H9 (cell line): ENCODE measurements at regions not wholly inside any gene's neighbourhood (a gene's known extent, or its start where the extent isn't known, plus 50 kb on each side); places are given as distances from the start of the nearest gene placed in this dataset.
A peak's percentile ranks its signal among the peaks of the same experiment; 100 is the strongest.

ENCODE experiments used
- DNase-seq: peaks from one replicate; pipeline ENCODE4 v3.0.0-alpha.2; 2017
- H2AFZ ChIP-seq: one replicate; pipeline ENCODE4 v1.6.1; 2013; ENCODE audit warnings: mild to moderate bottlenecking, low read length, control low read depth, moderate library complexity
- H2AK5ac ChIP-seq: 2 replicates; pipeline ENCODE4 v1.6.1; 2013; ENCODE audit warnings: low read length, control low read depth, mixed read lengths; ENCODE audit not compliant: insufficient read length
- H2BK120ac ChIP-seq: one replicate; pipeline ENCODE4 v1.6.1; 2013; ENCODE audit warnings: low read depth, mild to moderate bottlenecking, low read length, control low read depth, inconsistent platforms; ENCODE audit not compliant: poor library complexity, severe bottlenecking
- H2BK12ac ChIP-seq: 2 replicates; pipeline ENCODE4 v1.6.1; 2013; ENCODE audit warnings: low read length, control low read depth, mixed read lengths, low read depth; ENCODE audit not compliant: insufficient read length
- H2BK15ac ChIP-seq: 2 replicates; pipeline ENCODE4 v1.6.1; 2013; ENCODE audit warnings: low read depth, low read length, control low read depth
- H2BK20ac ChIP-seq: one replicate; pipeline ENCODE4 v1.6.1; 2013; ENCODE audit warnings: low read depth, mild to moderate bottlenecking, low read length, control low read depth, inconsistent platforms; ENCODE audit not compliant: poor library complexity, severe bottlenecking
- H2BK5ac ChIP-seq: 2 replicates; pipeline ENCODE4 v1.6.1; 2013; ENCODE audit warnings: low read length, control low read depth, mixed read lengths; ENCODE audit not compliant: insufficient read length
- H3K14ac ChIP-seq: 2 replicates; pipeline ENCODE4 v1.6.1; 2013; ENCODE audit warnings: low read length, control low read depth; ENCODE audit not compliant: insufficient read depth
- H3K18ac ChIP-seq: 2 replicates; pipeline ENCODE4 v1.6.1; 2013; ENCODE audit warnings: low read depth, mild to moderate bottlenecking, mixed read lengths, low read length, control low read depth; ENCODE audit not compliant: insufficient read length
- H3K23ac ChIP-seq: 2 replicates; pipeline ENCODE4 v1.6.1; 2013; ENCODE audit warnings: low read length, control low read depth, mixed read lengths, low read depth; ENCODE audit not compliant: insufficient read length
- H3K23me2 ChIP-seq: 2 replicates; pipeline ENCODE4 v1.6.1; 2013; ENCODE audit warnings: low read depth, mild to moderate bottlenecking, mixed read lengths, low read length, control low read depth; ENCODE audit not compliant: insufficient read length, poor library complexity, severe bottlenecking
- H3K27ac ChIP-seq: 2 replicates; pipeline ENCODE4 v1.5.1; 2013; ENCODE audit warnings: low read length, control low read depth, mixed read lengths, low read depth; ENCODE audit not compliant: insufficient read length
- H3K27me3 ChIP-seq: 2 replicates; pipeline ENCODE4 v1.6.1; 2013; ENCODE audit warnings: low read length, control low read depth, inconsistent platforms; ENCODE audit not compliant: insufficient read depth
- H3K4ac ChIP-seq: 2 replicates; pipeline ENCODE4 v1.6.1; 2013; ENCODE audit warnings: low read depth, mild to moderate bottlenecking, control low read depth, inconsistent platforms, low read length, moderate library complexity
- H3K4me1 ChIP-seq: 2 replicates; pipeline ENCODE4 v1.6.1; 2013; ENCODE audit warnings: low read length, control low read depth, inconsistent platforms; ENCODE audit not compliant: insufficient read depth
- H3K4me2 ChIP-seq: 2 replicates; pipeline ENCODE4 v1.6.1; 2013; ENCODE audit warnings: low read length, control low read depth, mixed read lengths; ENCODE audit not compliant: insufficient read length, insufficient read depth
- H3K56ac ChIP-seq: 2 replicates; pipeline ENCODE4 v1.6.1; 2013; ENCODE audit warnings: low read depth, mild to moderate bottlenecking, mixed read lengths, low read length, control low read depth; ENCODE audit not compliant: insufficient read length
- H3K79me1 ChIP-seq: 2 replicates; pipeline ENCODE4 v1.6.1; 2013; ENCODE audit warnings: low read depth, mild to moderate bottlenecking, moderate library complexity, low read length, control low read depth, inconsistent platforms; ENCODE audit not compliant: insufficient read depth, poor library complexity, severe bottlenecking
- H3K79me2 ChIP-seq: 2 replicates; pipeline ENCODE4 v1.6.1; 2013; ENCODE audit warnings: low read length, control low read depth, inconsistent platforms; ENCODE audit not compliant: insufficient read depth
- H3K9ac ChIP-seq: 2 replicates; pipeline ENCODE4 v1.6.1; 2013; ENCODE audit warnings: low read length, control low read depth, mixed read lengths; ENCODE audit not compliant: insufficient read length; ENCODE audit errors: extremely low read depth
- H3K9me3 ChIP-seq: one replicate; pipeline ENCODE4 v1.6.1; 2013; ENCODE audit warnings: low read depth, low read length, inconsistent platforms; ENCODE audit not compliant: control insufficient read depth
- H3T11ph ChIP-seq: one replicate; pipeline ENCODE4 v1.6.1; 2013; ENCODE audit warnings: mild to moderate bottlenecking, low read length, control low read depth, inconsistent platforms
- H4K20me1 ChIP-seq: one replicate; pipeline ENCODE4 v1.6.1; 2013; ENCODE audit not compliant: control insufficient read depth, insufficient read length, insufficient read depth
- H4K5ac ChIP-seq: 2 replicates; pipeline ENCODE4 v1.6.1; 2013; ENCODE audit warnings: low read depth, mild to moderate bottlenecking, mixed read lengths, low read length, control low read depth; ENCODE audit not compliant: insufficient read length
- H4K8ac ChIP-seq: replicated peaks from 2 replicates; pipeline ENCODE4 v1.6.1; 2013; ENCODE audit warnings: low read length, control low read depth, mixed read lengths, low read depth; ENCODE audit not compliant: insufficient read length
- H4K91ac ChIP-seq: 2 replicates; pipeline ENCODE4 v1.6.1; 2013; ENCODE audit warnings: low read depth, mild to moderate bottlenecking, moderate library complexity, mixed read lengths, low read length, control low read depth; ENCODE audit not compliant: insufficient read length
- H3K27ac Mint-ChIP-seq, 3 experiments: 2 replicates in 2 of 3; 3 replicates in 1 of 3; pipeline ENCODE4 v1.8.0; 2020 to 2021; ENCODE audit warnings: mixed read lengths in 3 of 3, mild to moderate bottlenecking in 1 of 3, moderate library complexity in 1 of 3
- H3K27me3 Mint-ChIP-seq: 2 replicates; pipeline ENCODE4 v1.8.0; 2021; ENCODE audit warnings: low read depth, mild to moderate bottlenecking, moderate library complexity, mixed read lengths
- H3K36me3 Mint-ChIP-seq, 3 experiments: 2 replicates in 2 of 3; 3 replicates in 1 of 3; pipeline ENCODE4 v1.8.0; 2020 to 2021; ENCODE audit warnings: low read depth in 3 of 3, mixed read lengths in 3 of 3; ENCODE audit not compliant: insufficient read depth in 1 of 3
- H3K4me1 Mint-ChIP-seq, 2 experiments: 2 replicates each; pipeline ENCODE4 v1.8.0; 2020; ENCODE audit warnings: mixed read lengths in 2 of 2
- H3K4me3 Mint-ChIP-seq, 2 experiments: 2 replicates in 1 of 2; 3 replicates in 1 of 2; pipeline ENCODE4 v1.8.0; 2020 to 2021; ENCODE audit warnings: mild to moderate bottlenecking in 2 of 2, mixed read lengths in 2 of 2, moderate library complexity in 1 of 2
- H3K9me3 Mint-ChIP-seq, 2 experiments: 2 replicates in 1 of 2; 3 replicates in 1 of 2; pipeline ENCODE4 v1.8.0; 2020; ENCODE audit warnings: mild to moderate bottlenecking in 2 of 2, mixed read lengths in 2 of 2, moderate library complexity in 1 of 2
- CTCF ChIP-seq: fragments of 200-600 bp; sonication (generic); conservative IDR thresholded peaks from 3 replicates; pipeline ENCODE4 v1.8.0; 2021; ENCODE audit warnings: antibody characterized with exemption, mild to moderate bottlenecking
- WGBS: extraction: QIAGEN DNeasy Blood & Tissue Kit; methylation state at CpG from one replicate; pipeline ENCODE4 v1.1.7; 2013; ENCODE audit warnings: missing lambda C conversion rate, low lambda C conversion rate, mixed read lengths; ENCODE audit not compliant: insufficient read length; ENCODE audit errors: extremely low coverage; 5-methylcytosine and 5-hydroxymethylcytosine counted together

- H3K4me2 ChIP-seq: no peak overlapping the region
- no peak overlapping the region for H2BK12ac ChIP-seq
- no peak overlapping the region for H3K4ac ChIP-seq
- Mint-ChIP-seq H3K27ac (peak overlapping the region in 1 of 3 experiments; percentile 17; a peak in 1 of 7 replicates), H3K27me3 (no peaks in the 10 kb centered on the region), H3K4me1 (no peaks in the 10 kb centered on the region), H3K36me3 (no peaks in the 10 kb centered on the region), H3K9me3 (no peaks in the 10 kb centered on the region), H3K4me3 (no peak overlapping the region)
- no peak overlapping the region for H3T11ph ChIP-seq
- H2BK20ac ChIP-seq: no peak overlapping the region
- no peak overlapping the region for H2BK5ac ChIP-seq
- no peak overlapping the region for H3K18ac ChIP-seq
- H3K27ac ChIP-seq: no peak overlapping the region
- no peak overlapping the region for H3K56ac ChIP-seq
- no peak overlapping the region for H4K8ac ChIP-seq
- H2BK120ac ChIP-seq: no peak overlapping the region
- H4K20me1 ChIP-seq: no peaks in the 10 kb centered on the region
- WGBS: no CpG with 5 or more reads among the region's 1 CpG
- no peak overlapping the region for H2AK5ac ChIP-seq
- no peaks in the 10 kb centered on the region; the same call in 1 of the 2 replicates for H3K27me3 ChIP-seq
- H3K79me1 ChIP-seq: no peaks in the 10 kb centered on the region
- H4K5ac ChIP-seq: no peak overlapping the region
- no peaks in the 10 kb centered on the region for H3K79me2 ChIP-seq
- no peak overlapping the region for H4K91ac ChIP-seq
- no peak overlapping the region for H3K14ac ChIP-seq
- H3K23ac ChIP-seq: no peak overlapping the region
- H2BK15ac ChIP-seq: no peak overlapping the region
- H3K4me1 ChIP-seq: no peaks in the 10 kb centered on the region
- no peak for DNase-seq
- no peak for TF ChIP-seq CTCF
- H3K23me2 ChIP-seq: no peaks in the 10 kb centered on the region
- H2AFZ ChIP-seq: no peak overlapping the region
- H3K9ac ChIP-seq: no peak overlapping the region
- no peaks in the 10 kb centered on the region for H3K9me3 ChIP-seq
Measured at GRCh38 chr5:8396246-8396645, 527.3 kb downstream of the MTRR start.
